ENCODE measurements at regions not wholly inside any gene's neighbourhood (a gene's known extent, or its start where the extent isn't known, plus 50 kb on each side); places are given as distances from the start of the nearest gene placed in this dataset.

DNA sequence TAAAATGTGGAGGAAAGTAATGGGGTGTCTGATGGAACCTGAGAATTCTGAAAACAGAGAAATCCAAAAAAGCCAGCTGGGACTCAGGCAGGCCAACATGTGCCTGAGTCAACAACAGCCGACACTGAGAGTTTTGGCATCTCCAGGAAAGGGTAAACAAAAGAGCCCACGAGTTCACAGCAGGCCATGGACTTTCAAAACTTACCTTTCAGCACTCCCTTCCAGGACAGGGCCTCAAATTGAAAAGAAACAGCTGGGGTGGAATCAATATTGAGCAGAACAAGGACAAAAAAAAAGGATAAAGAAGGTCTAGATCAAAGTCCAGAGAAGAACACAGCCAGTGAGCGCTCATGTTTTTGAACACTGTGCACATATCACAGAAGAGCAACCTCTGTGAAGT, 735.4 kb upstream of the GRM7 start:
- Histone ChIP-seq H3K9ac (ENCODE audit: insufficient read depth, low read depth, low read length) (no peak overlapping the region), H3K27ac (ENCODE audit: extremely low read length, insufficient read depth, low read length) (no peak overlapping the region), H3K36me3 (replicated peaks in 1 of 2; ENCODE audit: control insufficient read depth in 1 of 2, insufficient read depth in 2 of 2, low read length in 2 of 2) (no peaks in the 10 kb centered on the region), H2AFZ (ENCODE audit: low read length) (no peak overlapping the region), H3K4me2 (ENCODE audit: low read depth, low read length) (no peak overlapping the region), H3K27me3 (ENCODE audit: control insufficient read depth in 1 of 2, insufficient read depth in 2 of 2, low read length in 2 of 2) (no peaks in the 10 kb centered on the region), H3K9me3 (ENCODE audit: low read length) (peaks cover 86% of the 10 kb centered on the region), H3K4me3 (replicated peaks in 1 of 3; ENCODE audit: insufficient read depth in 1 of 3, low read depth in 2 of 3, low read length in 3 of 3) (no peak overlapping the region), H4K20me1 (ENCODE audit: insufficient read depth, low read length) (no peaks in the 10 kb centered on the region), H3K79me2 (ENCODE audit: insufficient read depth, low read length) (no peaks in the 10 kb centered on the region), H3K4me1 (ENCODE audit: insufficient read depth, low read length) (no peaks in the 10 kb centered on the region)
- WGBS (ENCODE audit: low lambda C conversion rate), result 2% methylated on average over 3 of the region's 3 CpGs
- BruUV-seq (replicated peaks), result no TSS peak
- DNase-seq (ENCODE audit: low spot score), result no peak
- POLR2A ChIA-PET, result no interaction called here
- in situ Hi-C loops (cut with HindIII; ENCODE audit: extremely low pct_ligation_motif_present, low pct_unique_long_range_greater_than_20kb), result no loop called here
- intact Hi-C loops (cut with micrococcal nuclease; ENCODE audit: unreplicated experiment), result no loop called here
- FAIRE-seq, result no peak
- ATAC-seq, result no peak
- CTCF ChIA-PET (ENCODE audit: low intra/inter-chr PET ratio, low total read pairs), result no interaction called here
- TF ChIP-seq NBN (conservative IDR thresholded peaks at IDR 0.05) (no peak), MIXL1 (CRISPR knock-in tag; IDR thresholded peaks at IDR 0.05) (no peak), ZNF619 (CRISPR knock-in tag; IDR thresholded peaks at IDR 0.05) (no peak), ZNF142 (CRISPR knock-in tag; IDR thresholded peaks at IDR 0.05) (no peak), ESRRA (CRISPR knock-in tag; IDR thresholded peaks at IDR 0.05; ENCODE audit: low read depth) (no peak), ZNF549 (CRISPR knock-in tag; IDR thresholded peaks at IDR 0.05) (no peak), ZNF709 (CRISPR knock-in tag; IDR thresholded peaks at IDR 0.05) (no peak), ZNF512B (CRISPR knock-in tag; IDR thresholded peaks at IDR 0.05; ENCODE audit: borderline replicate concordance) (no peak), MAZ (IDR thresholded peaks at IDR 0.05; ENCODE audit: borderline replicate concordance, low read depth, low read length) (no peak), MAZ (CRISPR knock-in tag; IDR thresholded peaks at IDR 0.05; ENCODE audit: low read depth) (no peak), ZNF12 (CRISPR knock-in tag; IDR thresholded peaks at IDR 0.05) (no peak), ZNF143 (CRISPR knock-in tag; IDR thresholded peaks at IDR 0.05) (no peak), ZNF543 (CRISPR knock-in tag; IDR thresholded peaks at IDR 0.05) (no peak), PAWR (CRISPR knock-in tag; IDR thresholded peaks at IDR 0.05; ENCODE audit: borderline replicate concordance) (no peak), ELF4 (CRISPR knock-in tag; IDR thresholded peaks at IDR 0.05; ENCODE audit: borderline replicate concordance) (no peak), ZNF251 (CRISPR knock-in tag; IDR thresholded peaks at IDR 0.05) (no peak), ZNF24 (IDR thresholded peaks at IDR 0.05) (no peak)
- TF ChIP-seq, protein P1, sequence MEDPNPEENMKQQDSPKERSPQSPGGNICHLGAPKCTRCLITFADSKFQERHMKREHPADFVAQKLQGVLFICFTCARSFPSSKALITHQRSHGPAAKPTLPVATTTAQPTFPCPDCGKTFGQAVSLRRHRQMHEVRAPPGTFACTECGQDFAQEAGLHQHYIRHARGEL (CRISPR knock-in tag; IDR thresholded peaks at IDR 0.05), result no peak
